Vagina (tissue), 2 donors: ENCODE measurements at regions not wholly inside any gene's neighbourhood (a gene's known extent, or its start where the extent isn't known, plus 50 kb on each side); places are given as distances from the start of the nearest gene placed in this dataset.

Experiments used
- CTCF ChIP-seq, 3 experiments: fragments of 450-650 bp in 2 of 3; fragments of 200-600 bp in 1 of 3; sonication (generic) in 1 of 3; IDR thresholded peaks; one replicate each; pipeline ENCODE4 v1.5.1; 2017 to 2019; ENCODE audit warnings: antibody characterized with exemption in 3 of 3, mild to moderate bottlenecking in 2 of 3, moderate library complexity in 2 of 3
- POLR2A ChIP-seq, 2 donors: fragments of 450-650 bp; IDR thresholded peaks; one replicate each; pipeline ENCODE4 v1.6.1; 2017; ENCODE audit warnings: antibody characterized with exemption in 2 of 2, mild to moderate bottlenecking in 2 of 2, moderate library complexity in 2 of 2
- POLR2AphosphoS5 ChIP-seq, 2 donors: sonication (generic); formaldehyde crosslinking; IDR thresholded peaks; one replicate each; pipeline ENCODE4 v1.9.0; 2017; ENCODE audit warnings: antibody characterized with exemption in 2 of 2, mild to moderate bottlenecking in 2 of 2, low read depth in 1 of 2; ENCODE audit not compliant: insufficient read depth in 1 of 2

- TF ChIP-seq POLR2A (IDR thresholded peaks at IDR 0.05): no peak
- TF ChIP-seq CTCF (IDR thresholded peaks at IDR 0.05): no peak
- TF ChIP-seq POLR2AphosphoS5 (IDR thresholded peaks at IDR 0.05; ENCODE audit: insufficient read depth in 1 of 2, low read depth in 1 of 2): no peak
Measured at GRCh38 chr13:111948811-111949210, 118.1 kb upstream of the SOX1 start.
